GM10266 (cell line): ENCODE measurements at regions not wholly inside any gene's neighbourhood (a gene's known extent, or its start where the extent isn't known, plus 50 kb on each side); places are given as distances from the start of the nearest gene placed in this dataset.

Experiments used
- DNase-seq: peaks from one replicate; pipeline ENCODE4 v3.0.0; 2012; ENCODE audit errors: extremely low spot score
- CTCF ChIP-seq: IDR thresholded peaks from 2 replicates; pipeline ENCODE4 v1.5.1; 2012; ENCODE audit warnings: mild to moderate bottlenecking, low read depth; ENCODE audit not compliant: control insufficient read depth, insufficient read depth; ENCODE audit errors: missing control alignments

- TF ChIP-seq CTCF: no peak
- no peak for DNase-seq
These were observed 435.6 kb upstream of the REG3G start for GRCh38 chr2:78589871-78590270.

- no peak for TF ChIP-seq CTCF
- DNase-seq: no peak
These were observed 433.0 kb upstream of the REG3G start for GRCh38 chr2:78592491-78592890.

- no peak for DNase-seq
- TF ChIP-seq CTCF: no peak
These were observed 424.4 kb upstream of the REG3G start for GRCh38 chr2:78601113-78601512.

GRCh38 chr2:78602862-78603261 lies 422.6 kb upstream of the REG3G start:
- no peak for TF ChIP-seq CTCF
- no peak for DNase-seq

GRCh38 chr2:78606895-78607294 lies 418.6 kb upstream of the REG3G start:
- no peak for TF ChIP-seq CTCF
- no peak for DNase-seq

GRCh38 chr2:78614726-78615125 lies 410.8 kb upstream of the REG3G start:
- TF ChIP-seq CTCF: no peak
- no peak for DNase-seq

GRCh38 chr2:78615956-78616355 lies 409.5 kb upstream of the REG3G start:
- no peak for TF ChIP-seq CTCF
- DNase-seq: no peak
